ENCODE measurements at regions not wholly inside any gene's neighbourhood (a gene's known extent, or its start where the extent isn't known, plus 50 kb on each side); places are given as distances from the start of the nearest gene placed in this dataset.

DNA sequence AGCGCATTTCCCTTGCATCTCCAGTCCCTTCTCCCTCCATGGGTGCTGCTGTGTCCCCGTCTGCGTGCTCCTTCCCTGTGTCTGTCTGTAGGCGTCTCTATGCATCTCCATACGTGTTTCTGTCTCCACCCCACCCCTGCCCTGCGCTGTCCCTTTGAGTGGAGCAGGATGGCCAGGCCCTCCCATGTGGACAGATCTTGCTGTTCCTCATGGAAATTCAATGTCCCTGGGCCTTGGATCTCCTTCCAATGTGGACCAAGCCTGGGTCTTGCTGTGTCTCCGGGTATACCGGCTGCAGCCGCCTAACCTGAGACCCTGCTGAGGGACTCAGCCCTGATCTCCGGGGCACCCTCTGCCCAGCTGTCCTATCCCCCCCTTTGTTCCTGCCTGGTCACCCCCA lies 172.7 kb downstream of the BMP7 start:
- TF ChIP-seq, protein P1, sequence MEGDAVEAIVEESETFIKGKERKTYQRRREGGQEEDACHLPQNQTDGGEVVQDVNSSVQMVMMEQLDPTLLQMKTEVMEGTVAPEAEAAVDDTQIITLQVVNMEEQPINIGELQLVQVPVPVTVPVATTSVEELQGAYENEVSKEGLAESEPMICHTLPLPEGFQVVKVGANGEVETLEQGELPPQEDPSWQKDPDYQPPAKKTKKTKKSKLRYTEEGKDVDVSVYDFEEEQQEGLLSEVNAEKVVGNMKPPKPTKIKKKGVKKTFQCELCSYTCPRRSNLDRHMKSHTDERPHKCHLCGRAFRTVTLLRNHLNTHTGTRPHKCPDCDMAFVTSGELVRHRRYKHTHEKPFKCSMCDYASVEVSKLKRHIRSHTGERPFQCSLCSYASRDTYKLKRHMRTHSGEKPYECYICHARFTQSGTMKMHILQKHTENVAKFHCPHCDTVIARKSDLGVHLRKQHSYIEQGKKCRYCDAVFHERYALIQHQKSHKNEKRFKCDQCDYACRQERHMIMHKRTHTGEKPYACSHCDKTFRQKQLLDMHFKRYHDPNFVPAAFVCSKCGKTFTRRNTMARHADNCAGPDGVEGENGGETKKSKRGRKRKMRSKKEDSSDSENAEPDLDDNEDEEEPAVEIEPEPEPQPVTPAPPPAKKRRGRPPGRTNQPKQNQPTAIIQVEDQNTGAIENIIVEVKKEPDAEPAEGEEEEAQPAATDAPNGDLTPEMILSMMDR (IDR thresholded peaks at IDR 0.05): no peak
- TF ChIP-seq POLR2AphosphoS5 (IDR thresholded peaks at IDR 0.05): no peak
- no peak for TF ChIP-seq POLR2A (IDR thresholded peaks at IDR 0.05)
- TF ChIP-seq EP300 (IDR thresholded peaks at IDR 0.05; ENCODE audit: low read depth): no peak
